HG03521 (cell line): ENCODE measurements at regions not wholly inside any gene's neighbourhood (a gene's known extent, or its start where the extent isn't known, plus 50 kb on each side); places are given as distances from the start of the nearest gene placed in this dataset.
"Not testable (repeated sequence)": the region's sequence is repeated elsewhere in the genome, so short reads cannot be mapped to it uniquely, and the experiment has no call there.

Source experiments
- ATAC-seq: cut with Tn5 transposase; IDR thresholded peaks from one replicate; pipeline ENCODE4 v1.9.1; 2021; ENCODE audit warnings: mild to moderate bottlenecking, moderate library complexity; ENCODE audit not compliant: unreplicated experiment

- ATAC-seq: no peak
These were observed 52.5 kb upstream of the FOXN3 start for GRCh38 chr14:89469210-89470198.

- ATAC-seq: no peak
These were observed 51.5 kb upstream of the FOXN3 start for GRCh38 chr14:89468566-89468965.

- not testable (repeated sequence) for ATAC-seq
These were observed 51.0 kb upstream of the FOXN3 start for GRCh38 chr14:89468030-89468429.

DNA sequence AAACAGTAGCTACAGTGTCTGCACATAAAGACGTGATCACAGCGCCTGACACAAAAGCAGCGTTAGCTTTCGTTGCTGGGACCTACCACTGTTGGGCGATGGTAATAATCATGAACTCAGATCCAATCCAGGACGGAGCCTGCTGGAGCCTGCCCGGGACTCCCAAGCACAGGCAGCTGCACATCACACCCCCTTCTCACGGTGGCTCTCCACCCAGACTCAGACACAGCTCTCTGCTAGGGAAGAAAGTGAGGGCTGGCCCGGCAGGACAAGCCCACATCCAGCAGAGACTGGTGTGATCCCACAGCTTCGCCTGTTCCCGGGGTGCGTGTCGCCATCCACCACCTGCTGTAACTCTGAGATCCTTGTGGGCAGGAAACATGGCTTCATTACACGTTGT lies 49.9 kb upstream of the FOXN3 start:
- no peak for ATAC-seq
